ENCODE measurements at regions not wholly inside any gene's neighbourhood (a gene's known extent, or its start where the extent isn't known, plus 50 kb on each side); places are given as distances from the start of the nearest gene placed in this dataset.
A peak's percentile ranks its signal among the peaks of the same experiment; 100 is the strongest.

DNA sequence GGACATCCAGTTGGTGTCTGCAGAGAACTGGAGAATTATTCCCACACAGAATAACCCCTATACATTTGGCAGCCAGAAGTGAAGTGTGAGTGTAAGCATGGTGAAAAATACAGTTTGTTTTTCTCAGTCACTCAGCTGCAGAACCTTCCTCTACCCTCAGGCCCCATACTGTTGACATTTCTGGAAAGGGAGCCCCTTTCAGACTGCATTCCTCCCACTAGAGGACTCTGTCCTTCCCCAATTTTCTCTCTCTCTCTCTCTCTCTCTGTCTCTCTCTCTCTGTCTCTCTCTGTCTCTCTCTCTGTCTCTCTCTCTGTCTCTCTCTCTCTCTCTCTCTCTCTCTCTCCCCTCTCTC, 86.8 kb upstream of the STEAP1B start:
- TF ChIP-seq, protein P1, sequence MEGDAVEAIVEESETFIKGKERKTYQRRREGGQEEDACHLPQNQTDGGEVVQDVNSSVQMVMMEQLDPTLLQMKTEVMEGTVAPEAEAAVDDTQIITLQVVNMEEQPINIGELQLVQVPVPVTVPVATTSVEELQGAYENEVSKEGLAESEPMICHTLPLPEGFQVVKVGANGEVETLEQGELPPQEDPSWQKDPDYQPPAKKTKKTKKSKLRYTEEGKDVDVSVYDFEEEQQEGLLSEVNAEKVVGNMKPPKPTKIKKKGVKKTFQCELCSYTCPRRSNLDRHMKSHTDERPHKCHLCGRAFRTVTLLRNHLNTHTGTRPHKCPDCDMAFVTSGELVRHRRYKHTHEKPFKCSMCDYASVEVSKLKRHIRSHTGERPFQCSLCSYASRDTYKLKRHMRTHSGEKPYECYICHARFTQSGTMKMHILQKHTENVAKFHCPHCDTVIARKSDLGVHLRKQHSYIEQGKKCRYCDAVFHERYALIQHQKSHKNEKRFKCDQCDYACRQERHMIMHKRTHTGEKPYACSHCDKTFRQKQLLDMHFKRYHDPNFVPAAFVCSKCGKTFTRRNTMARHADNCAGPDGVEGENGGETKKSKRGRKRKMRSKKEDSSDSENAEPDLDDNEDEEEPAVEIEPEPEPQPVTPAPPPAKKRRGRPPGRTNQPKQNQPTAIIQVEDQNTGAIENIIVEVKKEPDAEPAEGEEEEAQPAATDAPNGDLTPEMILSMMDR (IDR thresholded peaks at IDR 0.05): peak in 5 of 7 experiments; percentile 11 to 59 (median 42)
- TF ChIP-seq POLR2A (IDR thresholded peaks at IDR 0.05): no peak

Data from body of pancreas (tissue), 4 donors.